ENCODE measurements at regions not wholly inside any gene's neighbourhood (a gene's known extent, or its start where the extent isn't known, plus 50 kb on each side); places are given as distances from the start of the nearest gene placed in this dataset.

GRCh38 chr1:57741521-57741920 is 317.7 kb upstream of the DAB1 start:
- no peak for TF ChIP-seq CTCF (IDR thresholded peaks at IDR 0.05)
- TF ChIP-seq POLR2A (IDR thresholded peaks at IDR 0.05), result no peak
